ENCODE measurements at regions not wholly inside any gene's neighbourhood (a gene's known extent, or its start where the extent isn't known, plus 50 kb on each side); places are given as distances from the start of the nearest gene placed in this dataset.

DNA sequence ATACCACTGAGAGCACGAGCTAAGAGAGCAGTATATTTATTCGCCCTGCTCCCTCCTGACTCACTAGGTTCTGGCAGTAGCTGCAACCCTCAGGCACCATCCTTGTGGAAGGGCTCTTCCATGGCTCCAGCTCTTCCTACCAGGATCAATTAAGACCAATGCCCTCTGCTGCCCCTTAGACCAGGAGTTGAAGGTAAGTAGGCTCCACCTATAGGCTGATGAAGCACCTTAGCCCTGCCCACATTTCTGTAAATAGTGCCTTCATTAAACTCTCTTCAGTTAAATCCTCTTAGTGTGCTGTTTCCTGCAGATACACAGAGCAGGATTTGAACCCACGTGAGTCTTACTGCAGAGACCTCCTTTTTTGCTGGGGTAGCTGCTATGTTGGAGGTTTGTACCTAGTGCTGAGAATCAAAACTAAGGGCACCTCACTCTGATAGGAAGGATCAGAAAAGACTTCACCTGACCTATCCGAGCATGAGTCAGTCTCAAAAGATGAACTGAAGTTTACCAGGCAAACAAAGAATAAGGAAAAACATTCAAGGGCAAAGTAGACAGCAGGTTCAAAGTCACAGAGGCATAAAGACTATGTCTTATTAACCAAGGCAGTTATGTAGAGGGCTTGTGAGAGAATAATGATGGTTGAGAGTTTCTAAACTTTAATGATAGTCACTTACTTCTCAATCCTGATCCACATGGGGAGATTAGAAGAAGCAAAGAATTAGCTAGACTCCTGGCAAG is 56.9 kb upstream of the BEND6 start:
- ATAC-seq, result no peak
- H3K4me3 ChIP-seq, result no peak overlapping the region
- H3K27ac ChIP-seq (ENCODE audit: control insufficient read depth, insufficient read depth), result no peak overlapping the region
- no TSS peak for BruUV-seq (replicated peaks)
- no peaks in the 10 kb centered on the region for H3K9me3 ChIP-seq (replicated peaks; ENCODE audit: control insufficient read depth, insufficient read depth, low read length)
- no peaks in the 10 kb centered on the region for H4K20me1 ChIP-seq (ENCODE audit: control insufficient read depth, insufficient read depth)
- H3K9ac ChIP-seq (ENCODE audit: control insufficient read depth, insufficient read depth, low read length), result no peak overlapping the region
- no peak for FAIRE-seq
- POLR2A ChIA-PET, result no interaction called here
- no peaks in the 10 kb centered on the region for H3K27me3 ChIP-seq (replicated peaks in 1 of 2; ENCODE audit: control insufficient read depth in 2 of 2, insufficient read depth in 2 of 2, low read length in 1 of 2)
- H3K79me2 ChIP-seq (ENCODE audit: control insufficient read depth, insufficient read depth, low read length), result no peaks in the 10 kb centered on the region
- SMC1A ChIA-PET (ENCODE audit: uncharacterized antibody, unreplicated experiment), result interaction anchor here (0.5 kb wide), 1 partner anchor 146 kb away, joined by 3 read pairs; no protein-coding TSS in a partner anchor
- CTCF ChIA-PET, result interaction anchor here (0.8 kb wide), 1 partner anchor 63 kb away, joined by 3 read pairs; no protein-coding TSS in a partner anchor
- H3K36me3 ChIP-seq (ENCODE audit: control insufficient read depth in 2 of 2, insufficient read depth in 2 of 2, low read length in 1 of 2), result no peaks in the 10 kb centered on the region
- TF ChIP-seq RAD51 (IDR thresholded peaks at IDR 0.05), result no peak
- TF ChIP-seq MYB (IDR thresholded peaks at IDR 0.05; ENCODE audit: borderline replicate concordance, low read depth, low read length), result no peak
- TF ChIP-seq PAX5 (IDR thresholded peaks at IDR 0.05; ENCODE audit: borderline replicate concordance, low read depth, low read length), result no peak
- TF ChIP-seq SIX5 (IDR thresholded peaks at IDR 0.05; ENCODE audit: low read depth, low read length, severe bottlenecking), result no peak
- TF ChIP-seq, protein P1, sequence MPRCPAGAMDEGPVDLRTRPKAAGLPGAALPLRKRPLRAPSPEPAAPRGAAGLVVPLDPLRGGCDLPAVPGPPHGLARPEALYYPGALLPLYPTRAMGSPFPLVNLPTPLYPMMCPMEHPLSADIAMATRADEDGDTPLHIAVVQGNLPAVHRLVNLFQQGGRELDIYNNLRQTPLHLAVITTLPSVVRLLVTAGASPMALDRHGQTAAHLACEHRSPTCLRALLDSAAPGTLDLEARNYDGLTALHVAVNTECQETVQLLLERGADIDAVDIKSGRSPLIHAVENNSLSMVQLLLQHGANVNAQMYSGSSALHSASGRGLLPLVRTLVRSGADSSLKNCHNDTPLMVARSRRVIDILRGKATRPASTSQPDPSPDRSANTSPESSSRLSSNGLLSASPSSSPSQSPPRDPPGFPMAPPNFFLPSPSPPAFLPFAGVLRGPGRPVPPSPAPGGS (IDR thresholded peaks at IDR 0.05; ENCODE audit: borderline replicate concordance, insufficient read depth, low read depth, low read length, poor library complexity, severe bottlenecking), result no peak
- TF ChIP-seq RUNX3 (IDR thresholded peaks at IDR 0.05; ENCODE audit: low read length), result no peak
- TF ChIP-seq IRF4 (IDR thresholded peaks at IDR 0.05; ENCODE audit: low read depth, low read length), result no peak
- no peak for TF ChIP-seq CHD2 (IDR thresholded peaks at IDR 0.05; ENCODE audit: borderline replicate concordance, low read depth, low read length)
- no peak for TF ChIP-seq SREBF2 (IDR thresholded peaks at IDR 0.05; ENCODE audit: low read length)
- no peak for TF ChIP-seq SUZ12 (IDR thresholded peaks at IDR 0.05; ENCODE audit: unreplicated experiment)
- TF ChIP-seq, protein P2, sequence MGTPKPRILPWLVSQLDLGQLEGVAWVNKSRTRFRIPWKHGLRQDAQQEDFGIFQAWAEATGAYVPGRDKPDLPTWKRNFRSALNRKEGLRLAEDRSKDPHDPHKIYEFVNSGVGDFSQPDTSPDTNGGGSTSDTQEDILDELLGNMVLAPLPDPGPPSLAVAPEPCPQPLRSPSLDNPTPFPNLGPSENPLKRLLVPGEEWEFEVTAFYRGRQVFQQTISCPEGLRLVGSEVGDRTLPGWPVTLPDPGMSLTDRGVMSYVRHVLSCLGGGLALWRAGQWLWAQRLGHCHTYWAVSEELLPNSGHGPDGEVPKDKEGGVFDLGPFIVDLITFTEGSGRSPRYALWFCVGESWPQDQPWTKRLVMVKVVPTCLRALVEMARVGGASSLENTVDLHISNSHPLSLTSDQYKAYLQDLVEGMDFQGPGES (IDR thresholded peaks at IDR 0.05), result no peak
- TF ChIP-seq, protein P3, sequence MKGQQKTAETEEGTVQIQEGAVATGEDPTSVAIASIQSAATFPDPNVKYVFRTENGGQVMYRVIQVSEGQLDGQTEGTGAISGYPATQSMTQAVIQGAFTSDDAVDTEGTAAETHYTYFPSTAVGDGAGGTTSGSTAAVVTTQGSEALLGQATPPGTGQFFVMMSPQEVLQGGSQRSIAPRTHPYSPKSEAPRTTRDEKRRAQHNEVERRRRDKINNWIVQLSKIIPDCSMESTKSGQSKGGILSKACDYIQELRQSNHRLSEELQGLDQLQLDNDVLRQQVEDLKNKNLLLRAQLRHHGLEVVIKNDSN (IDR thresholded peaks at IDR 0.05; ENCODE audit: borderline replicate concordance, extremely low read length, insufficient read depth, low read depth, low read length), result no peak
- no peak for TF ChIP-seq EZH2 (IDR thresholded peaks at IDR 0.05; ENCODE audit: borderline replicate concordance, control insufficient read depth, low read depth, low read length)
- in situ Hi-C loops (cut with MboI) (no loop called here), intact Hi-C loops (cut with micrococcal nuclease; ENCODE audit: unreplicated experiment) (no loop called here)
- 62% methylated on average over 4 of the region's 4 CpGs for WGBS (ENCODE audit: insufficient coverage, insufficient replicate concordance, low lambda C conversion rate, missing lambda C conversion rate)
- H3K4me1 ChIP-seq (ENCODE audit: control insufficient read depth, insufficient read depth, low read length), result no peaks in the 10 kb centered on the region
- no peak overlapping the region for H3K4me2 ChIP-seq (ENCODE audit: control insufficient read depth, insufficient read depth)
- H2AFZ ChIP-seq (ENCODE audit: control insufficient read depth, low read depth, low read length), result no peak overlapping the region
- no peak for DNase-seq (ENCODE audit: low read depth, low spot score)
- RAD21 ChIA-PET (ENCODE audit: unreplicated experiment), result interaction anchor here (1.1 kb wide), 1 partner anchor 17 kb away, joined by 3 read pairs; no protein-coding TSS in a partner anchor
